ENCODE measurements at regions not wholly inside any gene's neighbourhood (a gene's known extent, or its start where the extent isn't known, plus 50 kb on each side); places are given as distances from the start of the nearest gene placed in this dataset.
"Not testable (repeated sequence)": the region's sequence is repeated elsewhere in the genome, so short reads cannot be mapped to it uniquely, and the experiment has no call there.

GRCh38 chr14:105622329-105622955 lies 96.1 kb downstream of the TMEM121 start:
- no peak for DNase-seq

GRCh38 chr14:105623178-105623577 lies 96.8 kb downstream of the TMEM121 start:
- not testable (repeated sequence) for DNase-seq

DNA sequence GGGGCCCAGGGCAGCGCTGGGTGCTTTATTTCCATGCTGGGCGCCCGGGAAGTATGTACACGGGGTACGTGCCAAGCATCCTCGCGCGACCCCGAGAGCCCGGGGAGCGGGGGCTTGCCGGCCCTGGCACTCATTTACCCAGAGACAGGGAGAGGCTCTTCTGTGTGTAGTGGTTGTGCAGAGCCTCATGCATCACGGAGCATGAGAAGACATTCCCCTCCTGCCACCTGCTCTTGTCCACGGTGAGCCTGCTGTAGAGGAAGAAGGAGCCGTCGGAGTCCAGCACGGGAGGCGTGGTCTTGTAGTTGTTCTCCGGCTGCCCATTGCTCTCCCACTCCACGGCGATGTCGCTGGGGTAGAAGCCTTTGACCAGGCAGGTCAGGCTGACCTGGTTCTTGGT lies 98.0 kb downstream of the TMEM121 start:
- DNase-seq, result not testable (repeated sequence)

GRCh38 chr14:105624749-105625434 lies 98.5 kb downstream of the TMEM121 start:
- not testable (repeated sequence) for DNase-seq

DNA sequence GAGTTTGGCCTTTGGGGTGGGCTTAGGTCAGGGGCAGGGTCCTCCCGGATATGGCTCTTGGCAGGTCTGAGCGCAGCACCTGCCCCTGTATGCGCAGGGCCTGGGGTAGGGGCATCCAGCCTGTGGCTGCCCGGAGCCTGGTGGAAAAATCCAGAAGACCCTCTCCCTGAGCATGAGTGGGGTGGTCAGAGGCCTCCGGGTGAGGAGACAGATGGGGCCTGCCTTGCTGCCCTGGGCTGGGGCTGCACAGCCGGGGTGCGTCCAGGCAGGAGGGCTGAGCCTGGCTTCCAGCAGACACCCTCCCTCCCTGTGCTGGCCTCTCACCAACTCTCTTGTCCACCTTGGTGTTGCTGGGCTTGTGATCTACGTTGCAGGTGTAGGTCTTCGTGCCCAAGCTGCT lies 99.1 kb downstream of the TMEM121 start:
- DNase-seq, result not testable (repeated sequence)

GRCh38 chr14:105626111-105626510 lies 99.7 kb downstream of the TMEM121 start:
- DNase-seq, result not testable (repeated sequence)

- not testable (repeated sequence) for DNase-seq
Measured at GRCh38 chr14:105626651-105627050, 100.3 kb downstream of the TMEM121 start.

DNA sequence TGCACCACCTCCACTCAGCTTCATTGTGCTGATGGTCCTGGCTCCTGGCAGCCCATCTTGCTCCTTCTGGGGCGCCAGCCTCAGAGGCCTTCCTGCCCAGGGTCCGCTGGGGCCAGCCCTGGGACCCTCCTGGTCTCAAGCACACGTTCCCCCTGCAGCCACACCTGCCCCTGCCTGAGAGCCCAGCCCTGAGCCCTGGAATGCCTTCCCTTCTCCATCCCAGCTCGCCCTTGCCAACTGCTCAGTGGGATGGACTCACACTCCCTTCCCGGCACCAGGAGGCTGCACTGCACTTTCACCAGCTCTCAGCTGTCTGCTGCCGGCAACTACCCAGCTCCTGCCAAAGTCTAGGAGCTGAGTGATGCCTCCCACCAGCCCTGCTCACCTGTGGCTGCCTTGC lies 100.9 kb downstream of the TMEM121 start:
- not testable (repeated sequence) for DNase-seq

DNA sequence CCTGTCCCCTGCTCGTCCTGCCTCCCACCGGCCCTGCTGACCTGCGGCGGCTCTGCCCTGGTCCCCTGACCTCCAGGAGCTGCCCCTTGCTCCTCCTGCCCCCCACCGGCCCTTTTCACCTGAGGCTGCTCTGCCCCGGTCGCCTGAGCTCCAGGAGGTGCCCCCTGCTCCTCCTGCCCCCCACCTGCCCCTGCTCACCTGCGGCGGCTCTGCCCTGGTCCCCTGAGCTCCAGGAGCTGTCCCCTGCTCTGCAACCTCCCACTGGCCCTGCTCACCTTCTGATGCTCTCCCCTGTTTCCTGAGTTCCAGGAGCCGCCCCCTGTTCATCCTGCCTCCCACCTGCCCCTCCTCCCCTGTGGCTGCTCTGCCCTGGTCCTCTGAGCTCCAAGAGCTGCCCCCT lies 101.3 kb downstream of the TMEM121 start:
- no peak for DNase-seq

- not testable (repeated sequence) for DNase-seq
Measured at GRCh38 chr14:105628126-105628525, 101.7 kb downstream of the TMEM121 start.

DNA sequence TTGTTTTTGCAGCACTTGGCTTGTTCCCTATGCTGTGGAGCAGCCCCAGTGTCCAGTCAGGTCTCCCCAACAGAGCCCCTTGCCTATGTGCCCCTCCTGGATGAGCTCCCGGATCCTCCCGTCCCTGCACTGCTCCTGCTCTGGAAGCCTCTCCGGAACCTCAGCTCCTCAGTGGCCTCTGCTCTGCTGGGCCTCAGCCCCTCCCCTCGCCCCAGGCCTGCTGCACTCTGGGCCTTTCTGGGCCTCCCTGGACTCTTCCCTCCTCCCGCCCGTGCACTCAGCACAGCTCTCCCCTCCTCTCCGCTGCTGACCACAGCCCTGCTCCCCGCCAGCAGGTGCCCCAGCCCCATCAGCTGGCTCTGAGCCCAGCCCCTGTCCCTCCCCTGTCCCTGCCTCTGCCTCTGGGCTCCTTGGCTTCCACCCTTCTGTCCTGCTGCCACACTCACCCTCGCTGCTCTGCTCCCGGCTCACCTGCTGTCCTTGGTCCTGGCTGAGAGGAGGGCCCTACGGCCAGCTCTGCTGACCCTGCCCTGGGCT lies 102.2 kb downstream of the TMEM121 start:
- not testable (repeated sequence) for DNase-seq

DNA sequence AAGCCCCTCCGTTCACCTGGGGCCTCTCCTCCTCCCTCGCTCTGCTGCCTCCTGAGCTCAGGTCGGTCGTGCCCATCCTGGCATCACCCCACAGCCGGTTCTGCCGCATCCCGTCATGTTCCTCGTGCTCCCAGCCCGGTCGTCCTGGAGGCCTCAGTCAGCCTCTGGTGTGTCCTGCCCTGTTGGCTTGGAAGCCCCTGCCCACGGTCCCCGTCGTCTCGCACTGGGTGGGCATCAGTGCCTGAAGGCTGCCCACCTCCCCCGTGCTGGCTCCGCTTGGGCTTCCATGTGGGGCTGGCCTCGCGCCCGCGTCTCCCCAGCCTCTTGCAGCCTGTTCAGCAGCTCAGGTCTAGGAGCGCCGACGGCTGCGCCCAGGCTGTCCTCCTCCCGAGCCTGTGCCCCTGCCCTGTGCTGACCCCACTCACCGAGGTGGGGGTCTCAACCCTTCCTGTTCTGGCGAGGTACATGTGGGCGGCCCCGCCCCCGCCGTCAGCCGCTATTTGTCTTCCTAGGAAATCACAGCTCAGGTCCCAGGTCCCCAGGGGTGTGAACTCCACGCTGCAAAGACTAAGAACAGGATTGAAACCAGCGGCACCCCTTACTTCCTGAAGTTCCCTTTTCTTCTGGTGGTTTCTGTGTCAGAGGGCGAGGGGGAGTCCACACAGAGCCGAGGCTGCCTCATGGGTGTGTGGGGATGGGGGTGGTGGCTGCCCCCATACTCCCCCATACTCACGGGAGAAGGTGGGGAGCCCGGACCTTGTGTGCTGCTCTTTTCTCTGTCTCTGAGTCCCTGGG lies 102.9 kb downstream of the TMEM121 start:
- not testable (repeated sequence) for DNase-seq

DNA sequence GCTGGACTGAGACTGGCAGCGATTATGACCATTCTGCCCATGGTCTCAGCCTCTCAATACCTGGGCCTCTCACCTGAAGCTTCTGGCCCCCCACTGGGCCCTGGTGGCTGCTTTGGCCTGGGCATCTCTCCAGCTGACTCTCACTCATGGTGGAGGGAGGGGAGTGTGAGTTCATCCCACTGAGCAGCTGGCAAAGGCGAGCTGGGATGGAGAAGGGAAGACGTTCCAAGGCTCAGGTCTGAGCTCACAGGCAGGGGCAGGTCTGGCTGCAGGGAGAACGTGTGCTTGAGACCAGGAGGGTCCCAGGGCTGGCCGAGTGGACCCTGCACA lies 103.5 kb downstream of the TMEM121 start:
- no peak for DNase-seq

DNA sequence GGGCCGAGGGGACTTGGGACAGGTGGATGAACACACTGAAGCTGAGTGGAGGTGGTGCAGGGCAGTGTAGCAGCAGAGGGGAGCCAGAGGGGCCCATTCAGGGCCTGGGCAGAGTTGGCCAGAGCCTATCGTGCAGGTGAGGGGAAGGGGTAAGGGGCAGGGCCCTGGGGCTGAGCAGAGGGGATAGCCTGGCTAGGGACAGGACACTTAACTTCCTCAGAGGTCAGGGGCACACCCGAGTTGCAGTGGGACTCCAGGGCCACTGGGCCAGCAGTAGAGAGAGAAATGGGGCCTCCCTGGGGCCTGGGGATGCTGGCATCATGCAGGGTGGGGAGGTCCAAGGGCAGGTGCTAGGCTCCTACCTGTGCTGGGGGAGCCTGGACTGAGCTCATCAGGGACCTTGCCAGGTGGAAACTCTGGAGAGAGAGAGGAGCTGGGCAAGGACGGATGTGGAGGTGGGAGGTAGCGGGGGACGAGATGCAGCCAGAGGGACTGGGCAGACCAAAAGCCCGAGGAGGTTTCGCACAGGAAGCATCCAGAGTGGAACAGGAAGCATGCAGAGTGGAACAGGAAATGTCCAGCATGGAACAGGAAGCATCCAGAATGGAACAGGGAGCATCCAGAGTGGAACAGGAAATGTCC lies 104.0 kb downstream of the TMEM121 start:
- not testable (repeated sequence) for DNase-seq

GRCh38 chr14:105630935-105631779 lies 104.8 kb downstream of the TMEM121 start:
- DNase-seq, result not testable (repeated sequence)

DNA sequence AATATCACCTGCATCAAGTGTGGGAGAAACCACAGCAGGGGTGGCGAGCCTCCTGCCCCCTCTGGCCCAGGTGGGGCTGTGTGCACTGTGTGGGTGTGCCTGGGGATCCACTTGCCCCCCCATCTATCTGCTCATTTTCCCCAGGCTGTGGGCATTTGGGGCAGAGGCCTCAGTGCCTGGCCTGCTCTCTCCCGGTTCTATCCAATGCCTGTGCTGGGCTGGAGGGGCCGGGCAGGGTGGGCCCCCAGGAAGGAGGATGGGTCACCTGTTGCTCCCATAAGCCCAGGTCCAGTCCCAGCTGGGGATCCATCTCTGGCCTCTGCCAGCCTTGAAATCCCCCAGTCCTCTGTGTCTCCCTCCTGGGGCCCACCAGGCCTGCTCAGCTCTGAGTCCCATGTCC lies 105.6 kb downstream of the TMEM121 start:
- no peak for DNase-seq

- DNase-seq, result not testable (repeated sequence)
Measured at GRCh38 chr14:105633596-105633995, 107.2 kb downstream of the TMEM121 start.

DNA sequence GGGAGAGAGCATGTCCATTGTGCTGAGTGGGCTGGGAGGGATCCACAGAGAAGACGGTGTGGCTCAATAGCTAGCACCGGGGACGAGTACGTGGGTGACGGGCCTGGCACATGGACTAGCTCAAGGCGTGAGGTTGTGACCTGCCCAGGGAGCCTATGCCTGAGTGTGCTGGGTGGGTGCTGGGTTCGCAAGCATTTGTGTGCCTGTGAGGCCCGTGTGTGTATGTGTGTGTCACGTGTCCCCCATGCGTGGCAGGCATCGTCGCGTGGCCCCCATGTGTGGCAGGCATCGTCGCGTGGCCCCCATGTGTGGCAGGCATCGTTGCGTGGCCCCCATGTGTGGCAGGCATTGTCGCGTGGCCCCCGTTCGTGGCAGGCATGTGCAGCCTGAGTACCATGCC lies 109.2 kb downstream of the TMEM121 start:
- DNase-seq, result no peak

DNA sequence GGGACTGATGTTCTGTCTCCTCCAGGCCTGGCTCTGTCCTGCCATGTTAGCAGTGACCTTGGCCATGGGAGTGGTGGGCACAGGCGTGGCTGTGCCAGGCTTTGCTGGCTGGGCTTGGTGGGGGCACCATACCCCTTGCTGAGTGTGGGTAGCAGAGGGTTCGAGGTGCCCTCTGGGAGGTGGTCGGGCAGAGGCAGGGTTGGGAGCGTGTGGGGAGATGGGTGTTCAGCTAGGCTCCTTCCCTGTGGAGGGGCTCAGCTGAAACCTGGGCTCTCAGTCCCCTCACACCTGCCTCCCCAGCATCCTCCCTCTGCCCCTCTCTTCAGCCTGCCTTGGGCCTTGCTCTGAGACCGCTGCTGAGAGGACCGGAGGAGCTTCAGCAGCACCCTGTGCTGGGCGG lies 109.6 kb downstream of the TMEM121 start:
- DNase-seq, result not testable (repeated sequence)

- no peak for DNase-seq
Measured at GRCh38 chr14:105636935-105637334, 110.6 kb downstream of the TMEM121 start.

DNA sequence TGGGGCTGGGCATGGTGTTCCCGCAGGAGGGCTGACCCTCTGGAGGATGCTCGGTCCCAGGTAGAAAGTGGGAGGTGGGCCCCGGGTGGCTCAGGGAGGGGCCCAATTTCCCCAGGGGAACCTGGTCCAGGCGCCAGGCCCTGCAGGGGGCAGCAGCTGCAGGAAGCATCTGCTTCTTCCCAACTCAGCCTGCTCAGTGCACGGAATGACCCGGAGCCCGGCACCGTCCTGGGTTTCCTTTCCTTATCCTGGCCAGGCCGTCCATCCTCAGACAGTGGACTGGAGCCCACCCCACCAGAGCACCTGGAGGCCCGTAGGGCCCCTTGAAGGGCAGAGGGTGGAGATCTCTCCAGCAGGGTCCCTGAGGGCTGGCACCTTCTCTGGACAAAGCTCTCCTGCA lies 111.0 kb downstream of the TMEM121 start:
- not testable (repeated sequence) for DNase-seq
